SK-N-MC (cell line): ENCODE measurements at regions not wholly inside any gene's neighbourhood (a gene's known extent, or its start where the extent isn't known, plus 50 kb on each side); places are given as distances from the start of the nearest gene placed in this dataset.
"Not testable (repeated sequence)": the region's sequence is repeated elsewhere in the genome, so short reads cannot be mapped to it uniquely, and the experiment has no call there.

Experiments used
- DNase-seq: peaks from one replicate; pipeline ENCODE4 v3.0.0-alpha.2; 2011; ENCODE audit warnings: low read depth, low spot score
- H3K27ac ChIP-seq: fragments of 200-600 bp; sonication (generic); 2 replicates; pipeline ENCODE4 v1.5.1; 2016; ENCODE audit warnings: mixed run types
- H3K36me3 ChIP-seq: fragments of 200-600 bp; sonication (generic); 2 replicates; pipeline ENCODE4 v1.6.1; 2017; ENCODE audit warnings: antibody characterized with exemption, low read length, mixed read lengths; ENCODE audit not compliant: insufficient read depth
- H3K4me3 ChIP-seq: fragments of 200-600 bp; sonication (generic); 2 replicates; pipeline ENCODE4 v1.5.1; 2016
- H3K9ac ChIP-seq: fragments of 200-600 bp; sonication (generic); 2 replicates; pipeline ENCODE4 v1.8.0; 2017; ENCODE audit warnings: mixed run types, mixed read lengths; ENCODE audit not compliant: insufficient read length
- H3K9me3 ChIP-seq: fragments of 200-600 bp; sonication (generic); 2 replicates; pipeline ENCODE4 v1.6.1; 2017; ENCODE audit warnings: low read depth, mild to moderate bottlenecking, antibody characterized with exemption, low read length, moderate library complexity, mixed read lengths
- EZH2 ChIP-seq: fragments of 200-600 bp; sonication (generic); IDR thresholded peaks from one replicate; pipeline ENCODE4 v1.6.1; 2017; ENCODE audit warnings: antibody characterized with exemption
- FOXP2 ChIP-seq: optimal IDR thresholded peaks from 2 replicates; pipeline ENCODE3; 2011; ENCODE audit warnings: mild to moderate bottlenecking, moderate library complexity; ENCODE audit not compliant: insufficient read depth; ENCODE audit errors: extremely low read length, control extremely low read depth
- POLR2AphosphoS5 ChIP-seq: IDR thresholded peaks from 2 replicates; pipeline ENCODE4 v1.6.1; 2012; ENCODE audit warnings: mild to moderate bottlenecking, low read depth, low read length, borderline replicate concordance

- Histone ChIP-seq H3K9me3 (no peaks in the 10 kb centered on the region), H3K36me3 (no peaks in the 10 kb centered on the region), H3K9ac (no peak overlapping the region), H3K4me3 (no peak overlapping the region), H3K27ac (no peak overlapping the region)
- no peak for DNase-seq
- no peak for TF ChIP-seq EZH2
- no peak for TF ChIP-seq POLR2AphosphoS5
- no peak for TF ChIP-seq FOXP2
Observed at GRCh38 chr3:75913800-75914350, 128.5 kb upstream of the ZNF717 start.

GRCh38 chr3:75914741-75915140 is 129.4 kb upstream of the ZNF717 start:
- not testable (repeated sequence) for DNase-seq, H3K9ac ChIP-seq, H3K27ac ChIP-seq, H3K9me3 ChIP-seq, H3K4me3 ChIP-seq, H3K36me3 ChIP-seq

GRCh38 chr3:75938921-75939320 is 153.6 kb upstream of the ZNF717 start:
- no peak overlapping the region for H3K27ac ChIP-seq
- no peaks in the 10 kb centered on the region for H3K36me3 ChIP-seq
- no peak for DNase-seq
- H3K9ac ChIP-seq = no peak overlapping the region
- no peaks in the 10 kb centered on the region for H3K9me3 ChIP-seq
- H3K4me3 ChIP-seq = no peak overlapping the region
- TF ChIP-seq EZH2 = no peak
- TF ChIP-seq FOXP2 = no peak
- TF ChIP-seq POLR2AphosphoS5 = no peak

- no peaks in the 10 kb centered on the region for H3K36me3 ChIP-seq
- no peak overlapping the region for H3K9ac ChIP-seq
- no peak overlapping the region for H3K27ac ChIP-seq
- H3K9me3 ChIP-seq = no peaks in the 10 kb centered on the region
- TF ChIP-seq EZH2 (no peak), POLR2AphosphoS5 (no peak), FOXP2 (no peak)
- no peak for DNase-seq
- H3K4me3 ChIP-seq = no peak overlapping the region
Observed at GRCh38 chr3:75951941-75952340, 166.6 kb upstream of the ZNF717 start.

GRCh38 chr3:75960031-75960430 is 174.7 kb upstream of the ZNF717 start:
- DNase-seq, H3K27ac ChIP-seq, H3K36me3 ChIP-seq, H3K9ac ChIP-seq, H3K9me3 ChIP-seq, H3K4me3 ChIP-seq: not testable (repeated sequence)

GRCh38 chr3:75962054-75962453 is 176.7 kb upstream of the ZNF717 start:
- not testable (repeated sequence) for H3K27ac ChIP-seq, H3K4me3 ChIP-seq, H3K9ac ChIP-seq, DNase-seq, H3K36me3 ChIP-seq, H3K9me3 ChIP-seq

- H3K9ac ChIP-seq = no peak overlapping the region
- DNase-seq = no peak
- H3K36me3 ChIP-seq = no peaks in the 10 kb centered on the region
- no peak overlapping the region for H3K4me3 ChIP-seq
- no peak overlapping the region for H3K27ac ChIP-seq
- H3K9me3 ChIP-seq = no peaks in the 10 kb centered on the region
- TF ChIP-seq POLR2AphosphoS5 (no peak), EZH2 (no peak), FOXP2 (no peak)
Observed at GRCh38 chr3:75967071-75967470, 181.7 kb upstream of the ZNF717 start.

- DNase-seq = no peak
- Histone ChIP-seq H3K9me3 (no peaks in the 10 kb centered on the region), H3K4me3 (no peak overlapping the region), H3K9ac (no peak overlapping the region), H3K36me3 (no peaks in the 10 kb centered on the region), H3K27ac (no peak overlapping the region)
- no peak for TF ChIP-seq FOXP2
- TF ChIP-seq EZH2 = no peak
- TF ChIP-seq POLR2AphosphoS5 = no peak
Observed at GRCh38 chr3:75978686-75979085, 193.3 kb upstream of the ZNF717 start.

- no peak for DNase-seq
- Histone ChIP-seq H3K9me3 (no peaks in the 10 kb centered on the region), H3K36me3 (no peaks in the 10 kb centered on the region), H3K4me3 (no peak overlapping the region), H3K9ac (no peak overlapping the region), H3K27ac (no peak overlapping the region)
- TF ChIP-seq POLR2AphosphoS5 = no peak
- TF ChIP-seq EZH2 = no peak
- TF ChIP-seq FOXP2 = no peak
Observed at GRCh38 chr3:75981401-75981800, 196.1 kb upstream of the ZNF717 start.

- no peak overlapping the region for H3K27ac ChIP-seq
- no peaks in the 10 kb centered on the region for H3K9me3 ChIP-seq
- H3K4me3 ChIP-seq = no peak overlapping the region
- no peaks in the 10 kb centered on the region for H3K36me3 ChIP-seq
- H3K9ac ChIP-seq = no peak overlapping the region
- TF ChIP-seq POLR2AphosphoS5 = no peak
- TF ChIP-seq FOXP2 = no peak
- no peak for TF ChIP-seq EZH2
- DNase-seq = no peak
Observed at GRCh38 chr3:75982151-75982550, 196.8 kb upstream of the ZNF717 start.
